Right renal pelvis (tissue), 4 donors: ENCODE measurements at regions not wholly inside any gene's neighbourhood (a gene's known extent, or its start where the extent isn't known, plus 50 kb on each side); places are given as distances from the start of the nearest gene placed in this dataset.
A peak's percentile ranks its signal among the peaks of the same experiment; 100 is the strongest.

Experiments used
- DNase-seq, 4 donors: peaks; one replicate each; pipeline ENCODE4 v3.0.0-alpha.2; 2013; ENCODE audit warnings: low read depth in 4 of 4, low spot score in 3 of 4, missing footprints in 1 of 4

DNA sequence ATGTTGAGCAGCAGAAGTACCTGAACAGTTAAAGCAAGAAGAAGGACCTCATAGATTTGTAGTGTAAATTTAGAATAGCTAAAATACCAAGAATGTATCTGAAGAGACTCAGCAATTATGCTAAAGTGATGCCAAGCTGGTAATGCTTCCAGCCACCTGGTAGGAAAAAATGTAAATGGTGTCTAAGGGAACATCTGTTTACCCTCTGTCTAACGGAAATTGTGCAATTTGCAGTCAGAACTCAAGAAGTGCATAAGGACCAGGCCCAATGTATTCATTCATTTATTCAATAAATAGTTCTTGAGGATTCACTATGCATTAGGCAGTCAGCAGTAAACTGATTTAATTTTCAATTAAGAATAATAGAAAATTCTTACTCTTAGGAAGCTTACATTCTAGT is 116.0 kb upstream of the ADGRL4 start:
- DNase-seq: no peak

DNA sequence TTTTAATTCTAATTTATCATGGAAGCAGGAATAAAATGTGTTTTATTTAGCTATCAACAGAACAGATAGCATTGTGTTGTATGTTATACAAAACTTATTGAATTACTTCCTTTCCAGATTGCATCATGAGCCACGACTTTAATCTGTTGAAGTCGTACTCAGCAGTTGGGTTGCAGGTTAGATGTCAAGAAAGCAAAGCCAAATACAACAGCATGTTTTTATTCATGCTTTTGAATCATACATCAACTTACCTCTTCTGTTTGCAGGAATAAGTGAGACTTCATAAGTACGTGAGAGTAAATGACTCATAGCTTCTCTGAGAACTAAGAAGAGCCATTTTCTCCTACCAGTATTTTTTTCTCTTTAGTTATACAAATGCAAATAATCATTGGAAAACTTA is 110.8 kb upstream of the ADGRL4 start:
- no peak for DNase-seq

DNA sequence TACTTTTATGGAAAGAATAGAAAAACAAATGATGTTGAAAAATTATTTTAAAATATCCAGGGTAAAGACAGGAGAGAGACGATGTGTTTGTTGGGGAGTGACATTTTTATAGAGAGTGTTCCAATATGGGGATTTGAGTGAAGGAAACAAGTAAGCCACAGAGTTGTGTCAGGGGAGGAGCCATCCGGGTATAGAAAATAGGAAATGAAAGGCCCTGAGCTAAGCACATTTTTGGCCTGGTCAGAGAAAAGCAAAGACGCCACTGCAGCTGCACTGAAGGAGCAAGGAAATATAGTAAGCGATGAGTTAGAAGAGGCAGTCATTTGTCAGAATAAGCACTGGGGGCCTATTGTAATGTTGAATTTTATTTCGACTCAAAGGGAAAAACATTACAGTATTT is 107.3 kb upstream of the ADGRL4 start:
- peak; percentile 4 to 18 (median 14) for DNase-seq

DNA sequence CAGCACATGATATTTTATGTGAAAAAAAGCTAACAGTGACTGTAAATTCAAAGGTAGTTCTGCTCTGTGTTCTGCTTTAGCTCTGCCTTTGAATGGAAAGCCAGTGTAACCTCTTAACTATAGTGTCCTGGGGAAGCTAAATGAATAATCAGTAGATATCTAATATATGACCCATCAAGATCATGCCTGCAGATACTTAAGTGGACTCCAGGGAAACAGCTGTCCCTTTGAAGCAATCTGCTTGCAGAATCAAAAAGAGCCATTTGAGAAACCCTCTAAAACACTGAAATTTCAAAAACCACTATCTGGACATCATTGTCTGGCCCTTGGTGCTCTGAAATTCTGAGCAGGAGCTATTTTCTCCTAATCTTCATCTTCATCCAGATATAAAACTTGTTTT is 104.2 kb upstream of the ADGRL4 start:
- no peak for DNase-seq

DNA sequence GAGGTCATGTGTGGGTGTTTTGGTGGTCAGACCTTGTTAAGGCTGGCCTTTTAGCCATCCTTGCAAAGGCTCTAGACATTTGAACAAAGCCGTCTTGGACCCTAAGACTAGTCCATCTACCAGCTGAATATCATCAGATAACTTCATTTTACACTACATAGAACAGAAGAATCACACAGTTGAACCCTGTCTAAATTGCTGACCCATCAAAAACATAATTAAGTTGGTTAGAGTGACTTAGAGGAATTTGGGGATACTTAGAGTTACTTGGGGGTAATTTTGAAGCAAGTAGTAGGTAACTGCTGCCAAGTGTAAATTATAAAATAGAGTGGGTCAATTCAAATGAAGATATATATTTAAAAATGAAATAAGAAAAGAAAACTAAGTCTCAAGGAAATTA is 102.9 kb upstream of the ADGRL4 start:
- DNase-seq: no peak

DNA sequence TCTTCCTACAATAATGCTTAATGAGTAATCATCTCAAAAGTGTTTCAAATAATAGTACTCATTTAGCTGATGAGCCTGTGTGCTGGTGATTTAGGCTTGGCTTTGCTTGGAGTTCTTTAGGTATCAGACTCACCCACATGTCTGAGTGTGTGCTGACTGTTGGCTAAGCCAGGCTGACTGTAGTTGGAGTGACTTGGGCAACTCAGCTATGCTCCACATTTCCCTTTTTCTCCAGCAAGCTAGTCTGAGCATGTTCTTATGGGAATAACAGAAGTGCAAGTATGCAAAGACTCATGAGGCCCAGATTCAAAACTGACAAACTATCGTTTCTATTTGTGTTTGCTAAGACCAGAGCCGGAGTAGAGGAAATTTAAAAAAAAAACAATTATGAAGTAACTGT is 99.0 kb upstream of the ADGRL4 start:
- no peak for DNase-seq

DNA sequence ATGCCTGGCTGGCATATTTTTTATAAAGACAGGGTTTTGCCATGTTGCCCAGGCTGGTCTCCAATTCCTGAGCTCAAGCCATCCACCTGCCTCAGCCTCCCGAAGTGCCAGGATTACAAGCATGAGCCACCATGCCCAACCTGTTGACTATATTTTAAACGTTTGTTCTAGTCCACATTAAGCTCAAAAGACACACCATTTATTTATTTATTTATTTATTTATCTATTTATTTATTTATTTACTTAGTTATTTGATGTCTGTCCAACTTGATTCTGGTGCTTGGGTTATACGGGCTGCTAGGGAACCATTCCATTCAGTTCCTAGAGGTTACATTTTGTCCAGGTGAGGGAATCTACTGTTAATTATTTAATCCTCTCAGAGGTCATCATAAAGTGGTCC is 98.1 kb upstream of the ADGRL4 start:
- DNase-seq: no peak

DNA sequence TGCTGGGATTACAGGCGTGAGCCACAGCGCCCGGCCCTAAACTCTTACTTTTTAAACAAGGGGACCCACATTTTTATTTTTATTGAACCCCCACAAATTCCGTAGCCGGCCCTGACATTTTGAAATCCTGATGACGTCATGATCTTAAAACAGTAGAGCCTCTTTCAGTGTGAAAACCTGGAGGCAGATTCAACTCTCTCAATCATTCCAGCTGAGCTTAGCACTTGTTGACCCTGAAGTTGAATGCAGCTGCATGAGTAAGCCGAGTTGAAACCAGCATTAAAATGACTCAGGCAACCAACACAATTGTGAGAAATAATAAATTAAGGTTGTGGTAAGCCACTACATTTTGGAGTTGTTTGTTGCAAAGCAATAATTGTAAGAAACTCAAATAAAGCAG is 93.9 kb upstream of the ADGRL4 start:
- DNase-seq: no peak

DNA sequence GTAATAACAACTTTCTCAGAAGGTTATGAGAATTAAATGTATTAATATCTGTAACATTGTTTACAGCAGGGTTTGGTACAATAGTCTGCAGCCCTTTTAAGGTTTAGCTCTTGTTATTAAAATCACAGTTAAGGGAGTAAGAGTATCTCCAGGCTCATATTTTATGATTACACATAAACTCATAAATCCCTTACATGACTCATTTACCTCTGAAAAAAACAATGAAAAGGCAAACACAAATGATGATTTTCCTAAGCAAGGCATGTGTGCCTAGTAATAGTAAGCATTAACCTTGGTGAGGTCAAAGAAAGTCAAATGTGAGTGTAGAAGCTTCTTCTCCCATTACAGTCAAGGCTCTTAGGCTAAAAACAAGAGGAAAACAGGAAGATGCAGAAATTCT is 84.5 kb upstream of the ADGRL4 start:
- no peak for DNase-seq

DNA sequence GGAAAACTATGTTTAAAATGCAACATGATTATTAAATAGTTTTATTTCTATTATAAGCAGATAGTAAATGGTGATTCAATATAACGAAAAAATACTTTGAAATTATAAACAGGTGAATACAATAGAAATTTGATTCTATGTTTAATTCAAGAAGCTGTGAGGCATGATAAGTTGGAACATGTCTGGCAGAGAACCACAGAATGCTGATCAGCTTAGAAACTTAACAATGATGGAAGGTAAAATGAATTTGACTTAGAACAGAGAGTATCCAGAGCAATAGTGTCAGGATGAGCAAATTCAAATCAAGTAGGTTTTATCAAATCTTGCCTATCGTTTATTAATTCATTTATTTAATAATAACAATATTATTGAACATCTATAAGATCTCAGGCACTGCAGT is 83.4 kb upstream of the ADGRL4 start:
- no peak for DNase-seq

DNA sequence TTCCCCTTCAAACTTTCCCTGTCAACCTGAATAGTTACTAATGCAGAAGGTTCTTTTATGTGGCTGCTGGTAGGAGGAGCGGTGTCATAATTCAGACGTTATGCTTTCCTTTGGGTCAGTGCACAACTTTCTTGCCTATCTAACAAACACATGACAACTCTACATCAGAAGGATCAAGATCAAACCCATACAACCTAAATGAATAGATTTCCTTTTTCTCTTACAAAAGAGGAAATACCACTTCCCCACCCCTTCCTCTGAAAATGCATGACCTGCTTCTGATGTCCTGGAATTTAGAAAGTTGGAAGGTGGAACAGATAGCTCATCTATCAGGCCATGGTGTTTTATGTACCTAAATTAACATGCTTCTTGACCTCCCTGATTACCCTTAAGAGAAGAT is 75.7 kb upstream of the ADGRL4 start:
- DNase-seq: no peak

DNA sequence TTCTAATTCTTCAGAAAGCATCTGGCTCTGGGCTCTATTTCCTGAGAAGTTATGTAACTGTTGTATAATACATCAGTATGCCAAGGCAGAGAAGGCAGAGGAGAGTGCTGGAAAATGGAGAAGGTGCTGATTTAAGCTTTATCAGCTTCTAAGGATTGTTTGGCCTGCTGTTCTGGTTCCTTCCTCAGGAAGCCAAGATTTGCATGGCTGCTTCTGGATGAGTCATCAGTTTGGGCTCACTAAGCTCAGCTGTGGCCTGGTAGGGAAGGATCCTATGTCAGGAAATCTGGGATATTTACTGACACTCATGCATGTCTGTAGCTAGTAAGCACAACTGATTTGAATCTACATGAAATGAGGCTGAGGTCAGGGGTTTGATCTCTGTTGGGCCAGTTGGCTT is 73.2 kb upstream of the ADGRL4 start:
- peak; percentile 13 to 45 (median 36) for DNase-seq

DNA sequence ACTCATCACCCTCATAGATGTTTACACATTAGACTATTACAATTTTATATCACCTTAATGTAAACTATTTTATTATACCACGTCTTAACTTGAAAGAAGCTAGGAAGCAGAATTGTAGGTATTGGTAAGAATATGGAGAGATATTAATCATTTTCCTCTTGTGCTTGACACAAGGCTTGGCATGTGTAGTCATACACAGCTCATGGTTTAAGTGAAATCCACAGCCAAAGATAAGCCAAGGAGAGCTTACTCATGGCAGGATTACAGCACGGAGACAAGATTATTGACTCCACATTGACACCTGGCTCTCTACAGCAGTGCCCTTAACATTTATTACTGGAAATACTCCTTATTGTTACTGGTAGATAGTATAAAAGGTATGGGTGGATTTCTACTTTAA is 68.4 kb upstream of the ADGRL4 start:
- no peak for DNase-seq

DNA sequence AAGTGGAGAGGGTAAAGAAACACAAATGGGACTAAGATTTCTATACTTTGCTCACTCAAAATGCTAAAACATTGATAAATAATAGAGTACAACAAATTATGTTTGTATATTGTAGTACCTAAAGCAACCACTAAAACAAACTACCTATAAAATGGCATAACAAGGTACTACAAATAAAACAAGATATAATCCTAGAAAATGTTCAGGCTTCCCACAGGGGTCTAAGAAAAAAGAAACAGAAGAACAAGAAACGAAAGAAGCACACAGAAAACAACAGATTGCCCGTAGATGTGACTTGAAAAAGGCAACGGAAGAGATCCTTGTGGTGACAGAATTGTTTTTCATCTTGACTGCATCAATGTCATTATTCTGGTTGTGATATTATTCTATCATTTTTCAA is 63.3 kb upstream of the ADGRL4 start:
- DNase-seq: no peak

DNA sequence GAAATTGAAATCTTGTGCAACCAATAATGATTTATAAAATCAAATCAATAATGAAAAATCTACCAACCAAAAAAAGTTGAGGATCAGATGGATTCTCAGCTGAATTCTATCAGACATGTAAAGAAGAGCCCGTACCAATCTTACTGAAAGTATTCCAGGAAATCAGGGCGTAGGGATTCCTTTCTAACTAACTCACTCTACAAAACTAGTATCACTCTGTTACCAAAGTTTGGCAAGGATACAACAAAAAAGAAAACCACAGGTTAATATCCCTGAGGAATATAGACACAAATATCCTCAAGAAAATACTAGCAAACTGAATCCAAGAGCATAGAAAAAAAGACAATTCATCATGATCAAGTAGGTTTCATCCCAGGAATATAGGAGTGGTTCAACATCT is 52.8 kb upstream of the ADGRL4 start:
- no peak for DNase-seq
